ENCODE measurements at regions not wholly inside any gene's neighbourhood (a gene's known extent, or its start where the extent isn't known, plus 50 kb on each side); places are given as distances from the start of the nearest gene placed in this dataset.

GRCh38 chr9:109974143-109974917, 194.3 kb downstream of the PALM2AKAP2 start:
- no peak for ATAC-seq (ENCODE audit: insufficient read depth, low read depth)
- no peaks in the 10 kb centered on the region for H3K27me3 ChIP-seq (ENCODE audit: insufficient read depth, low read length, poor library complexity)
- H3K36me3 ChIP-seq (ENCODE audit: insufficient read depth, low read length), result no peaks in the 10 kb centered on the region
- H3K4me3 ChIP-seq (ENCODE audit: low read depth in 1 of 2, low read length in 2 of 2), result no peak overlapping the region
- H3K79me2 ChIP-seq (ENCODE audit: insufficient read depth, low read length), result no peaks in the 10 kb centered on the region
- H3K9ac ChIP-seq (ENCODE audit: low read depth, low read length), result no peak overlapping the region
- no peak overlapping the region for H2AFZ ChIP-seq (ENCODE audit: low read depth, low read length)
- H3K4me2 ChIP-seq (ENCODE audit: insufficient read depth, low read length), result no peak overlapping the region
- no peaks in the 10 kb centered on the region for H3K4me1 ChIP-seq (ENCODE audit: insufficient read depth, low read length)
- no peak overlapping the region for H3K27ac ChIP-seq (ENCODE audit: low read length)
- TF ChIP-seq, protein P1, sequence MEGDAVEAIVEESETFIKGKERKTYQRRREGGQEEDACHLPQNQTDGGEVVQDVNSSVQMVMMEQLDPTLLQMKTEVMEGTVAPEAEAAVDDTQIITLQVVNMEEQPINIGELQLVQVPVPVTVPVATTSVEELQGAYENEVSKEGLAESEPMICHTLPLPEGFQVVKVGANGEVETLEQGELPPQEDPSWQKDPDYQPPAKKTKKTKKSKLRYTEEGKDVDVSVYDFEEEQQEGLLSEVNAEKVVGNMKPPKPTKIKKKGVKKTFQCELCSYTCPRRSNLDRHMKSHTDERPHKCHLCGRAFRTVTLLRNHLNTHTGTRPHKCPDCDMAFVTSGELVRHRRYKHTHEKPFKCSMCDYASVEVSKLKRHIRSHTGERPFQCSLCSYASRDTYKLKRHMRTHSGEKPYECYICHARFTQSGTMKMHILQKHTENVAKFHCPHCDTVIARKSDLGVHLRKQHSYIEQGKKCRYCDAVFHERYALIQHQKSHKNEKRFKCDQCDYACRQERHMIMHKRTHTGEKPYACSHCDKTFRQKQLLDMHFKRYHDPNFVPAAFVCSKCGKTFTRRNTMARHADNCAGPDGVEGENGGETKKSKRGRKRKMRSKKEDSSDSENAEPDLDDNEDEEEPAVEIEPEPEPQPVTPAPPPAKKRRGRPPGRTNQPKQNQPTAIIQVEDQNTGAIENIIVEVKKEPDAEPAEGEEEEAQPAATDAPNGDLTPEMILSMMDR (IDR thresholded peaks at IDR 0.05; ENCODE audit: borderline replicate concordance, extremely low read depth, low read length, poor library complexity, severe bottlenecking), result no peak
- no peak for TF ChIP-seq EZH2 (IDR thresholded peaks at IDR 0.05; ENCODE audit: borderline replicate concordance, low read depth, low read length, severe bottlenecking)
- H4K20me1 ChIP-seq (ENCODE audit: insufficient read depth, low read length), result no peaks in the 10 kb centered on the region
- no peaks in the 10 kb centered on the region for H3K9me3 ChIP-seq (ENCODE audit: insufficient read depth, low read length, severe bottlenecking)
- DNase-seq, result no peak

- H3K27me3 ChIP-seq (ENCODE audit: insufficient read depth, low read length, poor library complexity), result no peaks in the 10 kb centered on the region
- no peak for ATAC-seq (ENCODE audit: insufficient read depth, low read depth)
- H3K9me3 ChIP-seq (ENCODE audit: insufficient read depth, low read length, severe bottlenecking), result no peaks in the 10 kb centered on the region
- H3K27ac ChIP-seq (ENCODE audit: low read length), result no peak overlapping the region
- H2AFZ ChIP-seq (ENCODE audit: low read depth, low read length), result no peak overlapping the region
- no peak overlapping the region for H3K4me3 ChIP-seq (ENCODE audit: low read depth in 1 of 2, low read length in 2 of 2)
- H4K20me1 ChIP-seq (ENCODE audit: insufficient read depth, low read length), result no peaks in the 10 kb centered on the region
- H3K4me1 ChIP-seq (ENCODE audit: insufficient read depth, low read length), result no peaks in the 10 kb centered on the region
- TF ChIP-seq, protein P1 (IDR thresholded peaks at IDR 0.05; ENCODE audit: borderline replicate concordance, extremely low read depth, low read length, poor library complexity, severe bottlenecking), result no peak
- H3K4me2 ChIP-seq (ENCODE audit: insufficient read depth, low read length), result no peak overlapping the region
- no peaks in the 10 kb centered on the region for H3K36me3 ChIP-seq (ENCODE audit: insufficient read depth, low read length)
- no peak overlapping the region for H3K9ac ChIP-seq (ENCODE audit: low read depth, low read length)
- no peak for DNase-seq
- H3K79me2 ChIP-seq (ENCODE audit: insufficient read depth, low read length), result no peaks in the 10 kb centered on the region
Observed at GRCh38 chr9:109974918-109975276, 194.9 kb downstream of the PALM2AKAP2 start.

- H2AFZ ChIP-seq (ENCODE audit: low read depth, low read length), result no peak overlapping the region
- no peak for ATAC-seq (ENCODE audit: insufficient read depth, low read depth)
Observed at GRCh38 chr9:109975574-109976295, 195.7 kb downstream of the PALM2AKAP2 start.

More at GRCh38 chr9:109975574-109976295, 195.7 kb downstream of the PALM2AKAP2 start:
- Histone ChIP-seq H3K4me3 (ENCODE audit: low read depth in 1 of 2, low read length in 2 of 2) (no peak overlapping the region), H3K4me2 (ENCODE audit: insufficient read depth, low read length) (no peak overlapping the region), H3K9ac (ENCODE audit: low read depth, low read length) (no peak overlapping the region), H3K9me3 (ENCODE audit: insufficient read depth, low read length, severe bottlenecking) (no peaks in the 10 kb centered on the region), H3K27me3 (ENCODE audit: insufficient read depth, low read length, poor library complexity) (no peaks in the 10 kb centered on the region), H4K20me1 (ENCODE audit: insufficient read depth, low read length) (no peaks in the 10 kb centered on the region), H3K79me2 (ENCODE audit: insufficient read depth, low read length) (no peaks in the 10 kb centered on the region), H3K4me1 (ENCODE audit: insufficient read depth, low read length) (no peaks in the 10 kb centered on the region), H3K36me3 (ENCODE audit: insufficient read depth, low read length) (no peaks in the 10 kb centered on the region), H3K27ac (ENCODE audit: low read length) (no peak overlapping the region)
- TF ChIP-seq, protein P1 (IDR thresholded peaks at IDR 0.05; ENCODE audit: borderline replicate concordance, extremely low read depth, low read length, poor library complexity, severe bottlenecking), result no peak
- TF ChIP-seq EZH2 (IDR thresholded peaks at IDR 0.05; ENCODE audit: borderline replicate concordance, low read depth, low read length, severe bottlenecking), result no peak
- no peak for DNase-seq

All from DND-41 (cell line).